ENCODE measurements at regions not wholly inside any gene's neighbourhood (a gene's known extent, or its start where the extent isn't known, plus 50 kb on each side); places are given as distances from the start of the nearest gene placed in this dataset.

GRCh38 chr2:217412277-217412676 is 552.4 kb upstream of the TNP1 start:
- no peak overlapping the region for H2AFZ ChIP-seq (ENCODE audit: low read depth, low read length, severe bottlenecking)
- no peaks in the 10 kb centered on the region for H3K79me2 ChIP-seq (ENCODE audit: insufficient read depth, low read length)
- H3K27me3 ChIP-seq (ENCODE audit: low read length), result no peaks in the 10 kb centered on the region
- H3K4me3 ChIP-seq (ENCODE audit: insufficient read depth, low read length, poor library complexity, severe bottlenecking), result no peak overlapping the region
- TF ChIP-seq CTCF (IDR thresholded peaks at IDR 0.05; ENCODE audit: insufficient read depth, low read length, poor library complexity, severe bottlenecking) (no peak), EZH2phosphoT487 (conservative IDR thresholded peaks at IDR 0.05; ENCODE audit: low read length) (no peak)
- no peak overlapping the region for H3K4me2 ChIP-seq (ENCODE audit: low read depth, low read length, poor library complexity, severe bottlenecking)
- H4K20me1 ChIP-seq (ENCODE audit: low read depth, low read length), result no peaks in the 10 kb centered on the region
- H3K36me3 ChIP-seq (ENCODE audit: low read length), result no peaks in the 10 kb centered on the region
- H3K9me2 ChIP-seq (replicated peaks; ENCODE audit: insufficient read depth, low read length), result no peaks in the 10 kb centered on the region
- H3K27ac ChIP-seq (ENCODE audit: low read depth, low read length), result no peak overlapping the region
- no peaks in the 10 kb centered on the region for H3K9me3 ChIP-seq (ENCODE audit: insufficient read depth, low read length)
- H3K9ac ChIP-seq (ENCODE audit: low read length), result no peak overlapping the region
- no peaks in the 10 kb centered on the region for H3F3A ChIP-seq (ENCODE audit: insufficient read depth)

- no peaks in the 10 kb centered on the region for H3K27me3 ChIP-seq (ENCODE audit: low read length)
- no peaks in the 10 kb centered on the region for H3K36me3 ChIP-seq (ENCODE audit: low read length)
- no peaks in the 10 kb centered on the region for H3F3A ChIP-seq (ENCODE audit: insufficient read depth)
- no peak overlapping the region for H3K4me3 ChIP-seq (ENCODE audit: insufficient read depth, low read length, poor library complexity, severe bottlenecking)
- no peaks in the 10 kb centered on the region for H3K9me2 ChIP-seq (replicated peaks; ENCODE audit: insufficient read depth, low read length)
- TF ChIP-seq CTCF (IDR thresholded peaks at IDR 0.05; ENCODE audit: insufficient read depth, low read length, poor library complexity, severe bottlenecking), result no peak
- TF ChIP-seq EZH2phosphoT487 (conservative IDR thresholded peaks at IDR 0.05; ENCODE audit: low read length), result no peak
- no peaks in the 10 kb centered on the region for H3K79me2 ChIP-seq (ENCODE audit: insufficient read depth, low read length)
- no peak overlapping the region for H3K27ac ChIP-seq (ENCODE audit: low read depth, low read length)
- no peaks in the 10 kb centered on the region for H3K9me3 ChIP-seq (ENCODE audit: insufficient read depth, low read length)
- H4K20me1 ChIP-seq (ENCODE audit: low read depth, low read length), result no peaks in the 10 kb centered on the region
- no peak overlapping the region for H3K9ac ChIP-seq (ENCODE audit: low read length)
- H3K4me2 ChIP-seq (ENCODE audit: low read depth, low read length, poor library complexity, severe bottlenecking), result no peak overlapping the region
- H2AFZ ChIP-seq (ENCODE audit: low read depth, low read length, severe bottlenecking), result no peak overlapping the region
These were observed 550.8 kb upstream of the TNP1 start for GRCh38 chr2:217410681-217410960.

- Histone ChIP-seq H3K4me2 (ENCODE audit: low read depth, low read length, poor library complexity, severe bottlenecking) (no peak overlapping the region), H3K79me2 (ENCODE audit: insufficient read depth, low read length) (no peaks in the 10 kb centered on the region), H3K4me3 (ENCODE audit: insufficient read depth, low read length, poor library complexity, severe bottlenecking) (no peak overlapping the region), H3K36me3 (ENCODE audit: low read length) (no peaks in the 10 kb centered on the region), H3K9me2 (replicated peaks; ENCODE audit: insufficient read depth, low read length) (no peaks in the 10 kb centered on the region), H3K9me3 (ENCODE audit: insufficient read depth, low read length) (no peaks in the 10 kb centered on the region), H2AFZ (ENCODE audit: low read depth, low read length, severe bottlenecking) (no peak overlapping the region), H3K27me3 (ENCODE audit: low read length) (no peaks in the 10 kb centered on the region), H3K27ac (ENCODE audit: low read depth, low read length) (no peak overlapping the region), H4K20me1 (ENCODE audit: low read depth, low read length) (no peaks in the 10 kb centered on the region), H3K9ac (ENCODE audit: low read length) (no peak overlapping the region), H3F3A (ENCODE audit: insufficient read depth) (no peaks in the 10 kb centered on the region)
- TF ChIP-seq EZH2phosphoT487 (conservative IDR thresholded peaks at IDR 0.05; ENCODE audit: low read length) (no peak), CTCF (IDR thresholded peaks at IDR 0.05; ENCODE audit: insufficient read depth, low read length, poor library complexity, severe bottlenecking) (no peak)
These were observed 550.3 kb upstream of the TNP1 start for GRCh38 chr2:217409949-217410680.

All from SU-DHL-6 (cell line).